ENCODE measurements at regions not wholly inside any gene's neighbourhood (a gene's known extent, or its start where the extent isn't known, plus 50 kb on each side); places are given as distances from the start of the nearest gene placed in this dataset.

GRCh38 chr2:107589079-107589491, 237.6 kb upstream of the RGPD4 start:
- Histone ChIP-seq H3K4me3 (no peak overlapping the region), H3K27ac (no peak overlapping the region), H3K4me1 (no peaks in the 10 kb centered on the region), H3K9me3 (no peaks in the 10 kb centered on the region), H3K36me3 (no peaks in the 10 kb centered on the region), H3K27me3 (no peaks in the 10 kb centered on the region)
- intact Hi-C loops (cut with DNase I; ENCODE audit: low total_unique reads) (no loop called here), in situ Hi-C loops (cut with MboI; ENCODE audit: low sequenced_read_pairs in 4 of 4) (no loop called here)
- ATAC-seq (no peak), DNase-seq (no peak)
- TF ChIP-seq CTCF (IDR thresholded peaks at IDR 0.05 in 4 of 5, conservative IDR thresholded peaks at IDR 0.05 in 1 of 5) (no peak), POLR2A (IDR thresholded peaks at IDR 0.05) (no peak)

GRCh38 chr2:107591561-107592279, 235.0 kb upstream of the RGPD4 start:
- in situ Hi-C loops (cut with MboI; ENCODE audit: low sequenced_read_pairs in 4 of 4) = no loop called here
- no peak overlapping the region for H3K27ac ChIP-seq
- no peak for DNase-seq
- H3K27me3 ChIP-seq = no peaks in the 10 kb centered on the region
- H3K9me3 ChIP-seq = no peaks in the 10 kb centered on the region
- intact Hi-C loops (cut with DNase I; ENCODE audit: low total_unique reads) = no loop called here
- no peak for TF ChIP-seq POLR2A (IDR thresholded peaks at IDR 0.05)
- TF ChIP-seq CTCF (IDR thresholded peaks at IDR 0.05 in 4 of 5, conservative IDR thresholded peaks at IDR 0.05 in 1 of 5) = no peak
- no peak for ATAC-seq
- no peak overlapping the region for H3K4me3 ChIP-seq
- H3K4me1 ChIP-seq = no peaks in the 10 kb centered on the region
- H3K36me3 ChIP-seq = no peaks in the 10 kb centered on the region

- no peak overlapping the region for H3K4me3 ChIP-seq
- no peaks in the 10 kb centered on the region for H3K27me3 ChIP-seq
- no peak for TF ChIP-seq POLR2A (IDR thresholded peaks at IDR 0.05)
- no peak for TF ChIP-seq CTCF (IDR thresholded peaks at IDR 0.05 in 4 of 5, conservative IDR thresholded peaks at IDR 0.05 in 1 of 5)
- no peak for ATAC-seq
- no peaks in the 10 kb centered on the region for H3K4me1 ChIP-seq
- H3K9me3 ChIP-seq = no peaks in the 10 kb centered on the region
- H3K36me3 ChIP-seq = no peaks in the 10 kb centered on the region
- intact Hi-C loops (cut with DNase I; ENCODE audit: low total_unique reads) = no loop called here
- no peak for DNase-seq
- no peak overlapping the region for H3K27ac ChIP-seq
- in situ Hi-C loops (cut with MboI; ENCODE audit: low sequenced_read_pairs in 4 of 4) = no loop called here
Measured at GRCh38 chr2:107592280-107592624, 234.4 kb upstream of the RGPD4 start.

GRCh38 chr2:107595285-107595684, 231.4 kb upstream of the RGPD4 start:
- DNase-seq = no peak
- Histone ChIP-seq H3K4me1 (no peaks in the 10 kb centered on the region), H3K27ac (no peak overlapping the region), H3K27me3 (no peaks in the 10 kb centered on the region), H3K9me3 (no peaks in the 10 kb centered on the region), H3K36me3 (no peaks in the 10 kb centered on the region), H3K4me3 (no peak overlapping the region)
- intact Hi-C loops (cut with DNase I; ENCODE audit: low total_unique reads) = no loop called here
- in situ Hi-C loops (cut with MboI; ENCODE audit: low sequenced_read_pairs in 4 of 4) = no loop called here
- TF ChIP-seq POLR2A (IDR thresholded peaks at IDR 0.05) (no peak), CTCF (IDR thresholded peaks at IDR 0.05 in 4 of 5, conservative IDR thresholded peaks at IDR 0.05 in 1 of 5) (no peak)
- no peak for ATAC-seq

GRCh38 chr2:107595749-107596148, 230.9 kb upstream of the RGPD4 start:
- in situ Hi-C loops (cut with MboI; ENCODE audit: low sequenced_read_pairs in 4 of 4) = no loop called here
- no peaks in the 10 kb centered on the region for H3K4me1 ChIP-seq

More at GRCh38 chr2:107595749-107596148, 230.9 kb upstream of the RGPD4 start:
- TF ChIP-seq POLR2A (IDR thresholded peaks at IDR 0.05) = no peak
- TF ChIP-seq CTCF (IDR thresholded peaks at IDR 0.05 in 4 of 5, conservative IDR thresholded peaks at IDR 0.05 in 1 of 5) = no peak
- H3K9me3 ChIP-seq = no peaks in the 10 kb centered on the region
- DNase-seq (no peak), ATAC-seq (no peak)
- H3K36me3 ChIP-seq = no peaks in the 10 kb centered on the region
- no peak overlapping the region for H3K4me3 ChIP-seq
- intact Hi-C loops (cut with DNase I; ENCODE audit: low total_unique reads) = no loop called here
- H3K27ac ChIP-seq = no peak overlapping the region
- no peaks in the 10 kb centered on the region for H3K27me3 ChIP-seq

All from gastrocnemius medialis (tissue), 4 donors.